Islet precursor cell (in vitro differentiated cells): ENCODE measurements at regions not wholly inside any gene's neighbourhood (a gene's known extent, or its start where the extent isn't known, plus 50 kb on each side); places are given as distances from the start of the nearest gene placed in this dataset.

Source experiments
- DNase-seq: peaks from one replicate; pipeline ENCODE4 v3.0.0-alpha.2; 2018

DNA sequence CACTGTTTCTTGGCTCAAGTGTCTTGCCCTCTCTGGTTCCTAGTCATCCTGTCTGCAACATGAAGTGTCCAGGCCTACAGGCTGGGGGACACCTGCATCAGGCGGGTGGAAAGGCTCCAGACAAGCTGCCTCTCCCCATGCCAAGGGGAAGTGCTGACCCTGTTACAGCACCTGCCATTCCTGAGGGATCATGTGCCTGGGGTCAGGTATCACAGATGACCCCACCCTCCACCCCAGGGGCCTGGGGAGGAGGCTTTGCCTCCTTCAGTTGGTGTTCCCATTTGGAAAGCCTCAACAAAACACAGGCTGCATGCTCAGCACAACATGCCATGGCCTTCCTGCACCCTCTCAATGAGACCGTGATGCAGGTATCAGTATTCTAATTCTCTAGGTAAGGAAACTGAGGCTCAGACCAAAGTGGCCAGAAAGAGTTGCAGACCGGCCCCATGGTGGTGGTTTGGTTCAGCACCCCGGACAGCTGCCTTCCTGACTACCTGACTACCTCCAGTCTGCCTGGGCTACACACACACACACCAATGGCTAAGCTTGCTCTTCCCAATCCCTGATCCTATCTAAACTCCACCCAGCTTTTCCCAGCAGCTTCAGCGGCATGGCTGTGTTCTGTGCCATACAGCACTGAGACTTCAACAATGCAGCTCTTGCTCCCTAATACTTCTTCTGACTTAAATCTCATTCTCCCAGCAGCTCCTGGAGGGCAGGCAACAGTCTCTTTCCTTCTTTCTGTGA is 69.7 kb upstream of the LINGO1 start:
- peak; percentile 90 for DNase-seq

DNA sequence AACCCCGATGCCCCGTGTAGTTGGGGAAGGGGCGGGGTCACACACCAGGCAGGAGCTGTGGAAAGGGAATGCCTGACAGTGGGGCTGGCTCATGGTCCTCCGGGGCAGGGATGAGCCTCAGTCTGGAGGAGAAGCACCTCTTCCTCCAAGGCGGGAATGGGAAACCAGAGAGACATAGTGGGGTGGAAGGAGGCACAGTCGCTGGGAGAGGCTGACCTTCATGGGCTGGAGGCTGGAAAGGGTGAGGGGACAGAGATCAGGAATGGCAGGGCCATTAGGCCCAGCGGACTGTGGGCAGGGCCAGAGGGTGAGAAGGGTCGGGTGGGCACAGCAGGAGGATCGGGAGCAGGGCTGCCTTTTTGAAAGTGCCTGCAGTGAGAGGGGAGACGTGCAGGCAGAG is 65.8 kb upstream of the LINGO1 start:
- DNase-seq = no peak

DNA sequence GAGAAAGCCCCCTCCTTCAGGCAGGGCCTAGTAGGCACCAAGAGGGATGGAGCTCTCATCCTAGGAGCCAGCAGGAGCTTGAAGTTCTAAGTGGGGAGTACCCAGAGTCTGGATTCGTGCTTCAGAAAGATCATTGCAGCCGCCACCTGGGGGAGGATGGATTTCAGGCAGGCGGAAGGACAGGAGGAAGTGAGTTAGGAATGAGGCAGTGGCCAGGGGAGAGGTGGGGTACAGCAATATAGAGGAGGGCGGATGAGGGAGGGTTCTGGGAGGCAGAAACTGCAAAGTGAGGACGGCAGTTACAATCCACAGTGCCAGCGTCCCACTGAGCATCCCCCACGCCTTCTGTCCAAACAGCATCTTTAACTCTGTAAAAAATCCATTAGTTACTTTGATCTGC is 65.2 kb upstream of the LINGO1 start:
- DNase-seq = no peak

DNA sequence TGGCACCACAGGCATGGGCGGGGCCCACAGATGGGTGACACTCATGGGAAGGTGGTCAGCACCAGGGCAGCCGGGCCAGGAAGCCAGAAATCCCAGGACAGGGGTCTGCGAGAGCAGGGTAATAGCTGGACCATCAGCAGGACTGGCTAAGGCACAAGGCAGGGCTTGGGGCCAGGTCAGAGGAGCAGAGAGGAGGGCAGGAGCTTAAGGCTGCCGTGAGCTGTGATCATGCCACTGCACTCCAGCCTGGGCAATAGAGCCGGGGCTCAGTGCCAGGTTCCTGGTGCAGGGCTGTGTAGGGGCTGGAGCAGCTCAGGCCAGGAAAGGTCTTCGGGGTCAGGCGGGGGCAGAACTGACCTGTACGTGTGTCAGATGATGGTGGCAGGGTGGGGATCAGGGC is 64.2 kb upstream of the LINGO1 start:
- DNase-seq = no peak

DNA sequence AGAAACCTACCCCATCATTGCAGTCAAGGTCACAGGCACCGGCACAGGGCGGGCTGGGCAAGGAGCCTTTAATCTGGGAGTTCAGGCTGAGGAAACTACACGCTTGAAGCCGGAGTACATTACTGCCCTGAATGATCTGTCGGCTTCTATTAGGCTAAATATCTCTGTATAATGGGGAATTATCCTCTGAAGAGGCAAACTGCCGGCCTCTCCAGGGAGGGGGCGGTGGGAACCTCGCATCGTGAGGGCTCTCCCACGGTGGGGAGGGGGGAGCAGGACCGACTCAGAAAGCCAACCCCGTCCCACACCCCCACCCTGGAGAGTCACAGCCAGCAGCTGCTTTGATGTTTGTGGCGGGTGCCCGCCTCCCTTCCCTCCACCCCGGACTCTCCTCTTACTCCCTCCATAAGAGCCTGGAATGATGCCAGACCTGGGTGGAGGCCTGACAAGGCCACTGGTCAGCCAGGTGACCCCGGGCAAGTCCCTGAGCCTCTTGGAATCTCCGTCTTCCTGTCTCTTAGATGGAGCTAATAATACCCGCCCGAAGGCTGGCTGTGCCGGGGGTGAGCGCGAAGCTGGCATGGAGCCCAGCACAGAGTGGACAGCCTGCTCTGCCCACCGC is 63.4 kb upstream of the LINGO1 start:
- DNase-seq = no peak

DNA sequence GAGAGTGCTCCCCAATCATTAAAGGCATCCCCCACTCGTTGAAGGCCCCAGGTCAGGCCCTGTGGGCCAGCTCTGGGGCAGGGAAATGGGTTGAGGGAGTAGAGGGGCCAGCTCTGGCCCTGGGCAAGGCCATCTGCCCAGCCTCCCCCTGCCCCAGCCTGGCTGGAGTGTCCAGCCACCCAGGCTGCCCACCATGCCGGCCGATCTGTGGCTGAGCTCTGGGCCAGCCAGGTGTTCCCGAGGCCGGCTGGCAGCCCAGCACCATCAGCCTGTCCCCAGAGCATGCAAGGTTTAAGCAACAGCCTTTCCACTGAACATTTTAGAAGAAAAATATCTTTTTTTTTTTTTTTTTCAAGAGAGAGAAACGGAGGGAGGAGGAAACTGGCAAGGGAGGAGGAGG is 62.8 kb upstream of the LINGO1 start:
- no peak for DNase-seq

DNA sequence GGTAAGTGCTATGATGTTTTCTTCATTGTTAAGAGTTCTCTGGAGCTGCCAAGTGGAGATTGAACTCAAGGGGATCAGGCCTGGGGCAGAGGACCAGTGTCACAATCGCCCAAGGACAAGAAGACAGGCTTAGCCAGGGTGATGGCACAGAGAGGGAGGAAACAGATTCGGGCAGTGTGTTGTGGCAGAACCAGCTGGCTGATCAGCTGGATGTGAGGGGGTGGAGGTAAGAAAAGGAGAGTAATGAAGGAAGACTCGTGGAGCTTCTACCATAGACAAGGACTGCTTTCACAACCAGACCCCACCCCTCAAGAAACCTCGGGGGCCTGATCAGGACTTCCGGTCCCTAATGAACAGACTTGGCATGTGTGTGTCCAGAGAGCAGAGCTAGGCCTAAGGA is 60.9 kb upstream of the LINGO1 start:
- no peak for DNase-seq

DNA sequence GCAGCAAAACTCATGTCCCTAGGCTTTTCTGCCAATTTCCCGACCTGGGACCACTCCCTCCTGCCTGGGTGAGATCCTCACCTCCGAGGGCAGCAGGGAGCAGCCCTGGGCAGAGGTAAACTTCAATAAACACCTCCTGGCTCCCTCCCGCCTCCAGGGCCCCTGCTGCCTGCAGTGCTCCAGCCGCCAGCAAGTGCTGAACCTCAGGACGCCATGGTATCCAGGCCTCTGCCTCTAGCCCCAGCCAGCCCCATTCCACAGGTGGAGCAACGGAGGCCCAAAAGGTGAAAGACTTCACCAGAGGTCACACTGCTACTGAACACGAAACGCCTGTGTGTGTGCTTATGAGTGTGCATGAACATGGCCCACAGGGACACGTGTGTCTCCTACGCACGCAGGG is 59.9 kb upstream of the LINGO1 start:
- no peak for DNase-seq

DNA sequence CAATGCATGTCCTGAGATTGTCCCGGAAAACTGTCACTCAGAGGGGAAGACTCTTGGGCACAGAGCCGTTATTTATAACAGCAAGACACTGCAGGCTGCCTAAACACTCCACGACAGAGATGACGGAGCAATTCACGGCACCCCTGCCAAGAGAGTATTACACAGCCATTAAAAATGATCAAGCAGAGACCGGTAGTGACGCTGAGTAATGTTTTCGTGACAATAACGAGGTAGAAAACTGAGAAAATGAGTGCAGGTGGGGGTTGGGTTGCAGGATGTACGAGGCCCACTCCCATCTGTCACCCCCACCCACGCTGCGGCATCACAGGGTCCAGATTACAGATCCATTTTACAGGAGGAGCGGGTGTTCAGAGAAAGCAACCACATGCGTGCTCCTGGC is 58.9 kb upstream of the LINGO1 start:
- DNase-seq = no peak

DNA sequence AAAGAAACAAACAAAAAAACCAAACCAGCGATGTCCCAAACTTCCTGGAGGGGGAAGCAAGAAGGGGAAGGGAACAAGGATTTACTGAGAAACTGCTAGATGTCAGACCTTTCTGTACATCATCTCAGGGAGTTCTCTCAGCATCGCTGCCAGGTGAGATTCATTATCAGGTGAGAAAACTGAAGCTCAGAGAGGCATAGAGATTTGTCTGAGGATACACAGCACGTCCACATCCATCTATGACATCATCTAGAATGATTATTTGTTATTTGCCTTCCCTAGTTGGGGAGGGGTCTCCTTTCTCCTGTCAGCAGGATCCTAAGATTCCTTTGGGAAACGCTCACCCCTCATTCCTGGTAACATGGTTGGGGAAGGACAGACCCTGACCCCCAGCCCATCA is 57.1 kb upstream of the LINGO1 start:
- DNase-seq = no peak

DNA sequence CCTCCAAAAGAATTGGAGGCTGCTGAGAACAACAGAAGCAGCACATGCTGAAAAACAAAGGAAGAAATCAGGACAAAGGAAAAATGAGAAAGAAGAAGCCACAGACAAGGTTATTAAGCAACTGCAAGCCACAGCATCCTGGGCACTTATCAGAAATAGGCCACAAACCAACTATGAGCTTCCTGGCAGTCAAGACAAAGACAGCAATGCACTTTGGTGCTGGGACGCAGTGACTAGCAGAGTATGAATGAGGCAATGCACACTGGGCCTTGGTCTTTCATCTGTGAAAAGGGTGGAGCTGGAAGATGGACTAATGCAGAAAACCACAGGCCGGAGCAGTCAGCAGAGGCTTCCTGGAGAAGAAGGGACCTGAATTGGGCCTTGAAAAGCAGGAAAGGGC is 56.0 kb upstream of the LINGO1 start:
- no peak for DNase-seq

DNA sequence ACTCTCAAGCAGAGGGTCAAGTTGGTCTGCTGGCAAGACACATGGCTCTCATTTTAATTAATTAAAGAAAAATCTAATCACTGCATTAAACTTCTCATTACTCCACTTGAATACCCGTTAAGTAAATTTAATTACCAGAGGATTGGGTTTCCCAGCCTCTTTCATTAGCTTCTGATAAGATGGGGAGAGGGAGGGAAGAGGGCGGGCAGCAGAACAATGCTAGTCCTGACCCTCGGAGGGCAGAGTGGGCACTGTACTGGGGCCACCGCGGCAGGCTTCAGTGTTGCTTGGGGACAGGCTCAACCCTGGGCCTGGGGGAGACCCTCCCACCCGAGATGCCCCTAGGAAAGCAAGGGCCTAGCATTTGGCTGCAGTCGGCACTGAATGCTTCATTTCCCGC is 55.6 kb upstream of the LINGO1 start:
- no peak for DNase-seq

DNA sequence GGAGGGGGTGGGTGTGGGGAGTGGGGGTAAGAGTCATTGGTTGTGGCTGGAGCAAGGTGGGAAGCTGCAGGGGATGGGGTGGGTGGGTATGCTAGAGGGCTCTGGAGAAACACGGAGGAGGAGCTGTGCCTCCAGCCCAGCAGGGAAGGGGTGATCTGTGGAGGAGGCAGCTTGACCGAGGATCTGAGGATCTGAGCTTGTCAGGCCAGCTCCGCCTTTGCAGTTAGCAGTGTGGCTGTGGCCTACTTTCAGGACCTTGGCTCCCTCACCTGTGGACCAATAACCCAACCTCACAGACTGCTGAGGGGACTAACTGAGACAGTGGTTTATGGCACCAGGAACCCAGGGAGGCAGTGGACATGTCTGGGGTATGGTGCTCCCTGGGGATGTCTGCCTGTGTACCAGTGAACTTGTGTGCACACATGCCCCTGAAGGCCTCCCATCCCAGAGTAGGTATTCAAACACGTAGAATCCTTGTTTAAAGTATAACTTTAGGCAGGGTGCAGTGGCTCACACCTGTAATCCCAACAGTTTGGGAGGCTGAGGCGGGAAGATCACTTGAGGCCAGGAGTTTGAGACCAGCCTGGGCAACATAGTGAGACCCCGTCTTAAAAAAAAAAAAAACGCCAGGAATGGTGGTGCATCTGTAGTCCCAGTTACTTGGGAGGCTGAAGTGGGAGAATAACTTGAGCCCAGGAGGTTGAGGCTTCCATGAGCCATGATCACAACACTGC is 52.5 kb upstream of the LINGO1 start:
- no peak for DNase-seq

DNA sequence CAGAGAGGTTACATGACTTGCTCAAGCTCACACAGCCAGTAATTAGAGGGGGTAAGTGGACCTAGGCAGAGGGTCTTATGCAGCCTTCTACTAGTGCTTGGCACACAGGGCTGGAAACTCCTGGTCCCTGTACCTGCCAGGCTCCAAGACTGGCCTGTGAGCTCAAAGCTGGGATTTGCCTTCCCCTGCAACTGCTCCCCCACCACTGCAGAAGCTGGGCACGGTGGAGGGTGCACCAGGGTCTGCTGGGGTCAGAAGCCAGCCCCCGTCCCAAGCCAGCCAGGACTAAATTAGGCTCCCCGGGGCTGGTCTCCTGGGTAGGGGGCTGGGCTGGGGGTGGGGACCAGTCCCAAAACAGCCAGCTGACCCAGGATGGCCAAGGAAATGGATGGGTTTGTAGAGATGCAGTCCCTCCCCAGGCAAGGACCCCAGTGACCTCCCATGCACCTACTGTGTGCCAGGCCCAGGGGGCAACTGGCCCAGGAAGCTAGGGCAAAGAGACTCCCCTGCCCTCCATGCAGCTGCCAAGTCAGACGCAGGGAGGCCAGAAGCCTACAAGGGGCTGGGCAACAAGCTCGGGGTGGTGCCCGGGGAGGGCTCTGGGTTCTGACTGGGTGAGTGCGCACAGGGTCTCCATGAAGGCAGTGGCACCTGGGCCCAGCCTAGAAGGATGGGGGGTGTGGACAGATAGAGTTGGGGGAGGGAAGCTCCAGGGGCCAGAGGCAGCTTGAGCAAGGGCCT is 51.8 kb upstream of the LINGO1 start:
- no peak for DNase-seq

DNA sequence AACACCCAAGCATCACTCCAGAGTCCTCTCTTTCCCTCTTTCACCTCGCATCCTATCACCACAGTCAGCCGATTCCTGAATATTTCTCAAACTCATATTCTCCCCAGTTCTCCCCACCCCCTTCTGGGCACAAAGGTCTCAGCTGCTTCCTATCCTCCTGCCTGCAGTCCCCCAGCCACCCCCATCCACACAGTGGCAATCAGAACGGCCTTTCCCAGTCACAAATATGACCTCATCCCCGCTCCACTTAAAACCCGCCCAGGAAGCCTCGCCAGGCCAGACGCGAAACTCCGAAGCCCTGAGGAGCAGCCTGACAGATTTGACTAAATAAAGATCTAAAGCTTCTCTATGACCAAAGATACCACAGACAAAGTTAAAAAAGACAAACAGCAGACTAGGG is 49.9 kb upstream of the LINGO1 start:
- DNase-seq = no peak
